SK-N-SH (cell line): ENCODE measurements at regions not wholly inside any gene's neighbourhood (a gene's known extent, or its start where the extent isn't known, plus 50 kb on each side); places are given as distances from the start of the nearest gene placed in this dataset.
"Not testable (repeated sequence)": the region's sequence is repeated elsewhere in the genome, so short reads cannot be mapped to it uniquely, and the experiment has no call there.

Experiments
- CTCF ChIA-PET: fragments of 300-600, 350-600 bp; formaldehyde crosslinking; extraction: SDS; loops from one replicate; lab custom pipeline; 2021; lab: Yijun Ruan, JAX
- POLR2A ChIA-PET: fragments of 350-600 bp; sonication (Branson Sonifier 250); formaldehyde crosslinking; extraction: SDS; loops from one replicate; lab custom pipeline; 2020; ENCODE audit warnings: antibody characterized with exemption, inconsistent platforms; lab: Yijun Ruan, JAX
- DNase-seq: peaks from one replicate; pipeline ENCODE4 v3.0.0; 2012
- H2AFZ ChIP-seq: fragments of 200-600 bp; sonication (generic); 2 replicates; pipeline ENCODE4 v1.8.1; 2016; ENCODE audit warnings: antibody characterized with exemption, mild to moderate bottlenecking, low read depth
- H3F3A ChIP-seq: fragments of 200-600 bp; sonication (generic); replicated peaks from 2 replicates; pipeline ENCODE3; 2016; ENCODE audit warnings: antibody characterized with exemption, mild to moderate bottlenecking; ENCODE audit not compliant: insufficient read depth
- H3K27ac ChIP-seq, 2 experiments: fragments of 200-500 bp in 1 of 2; fragments of 200-600 bp in 1 of 2; sonication (Bioruptor generic) in 1 of 2; sonication (generic), shearing (Covaris generic) in 1 of 2; 2 replicates each; pipeline versions ENCODE4 v1.5.1 to v1.6.1; 2014 to 2016; ENCODE audit warnings: low read depth in 2 of 2, inconsistent platforms in 1 of 2, low read length in 1 of 2, mild to moderate bottlenecking in 1 of 2, mixed read lengths in 1 of 2
- H3K27me3 ChIP-seq: fragments of 200-600 bp; sonication (generic), shearing (Covaris generic); 2 replicates; pipeline ENCODE4 v1.6.1; 2016; ENCODE audit warnings: mixed run types; ENCODE audit not compliant: insufficient read depth
- H3K36me3 ChIP-seq, 2 experiments: fragments of 200-500 bp in 1 of 2; fragments of 200-600 bp in 1 of 2; sonication (Bioruptor generic) in 1 of 2; sonication (generic) in 1 of 2; replicated peaks in 1 of 2; 2 replicates each; pipeline versions ENCODE3 to v1.5.1; 2014 to 2016; ENCODE audit warnings: low read length in 1 of 2, mild to moderate bottlenecking in 1 of 2; ENCODE audit not compliant: insufficient read depth in 2 of 2, control insufficient read depth in 1 of 2
- H3K4me1 ChIP-seq, 2 experiments: fragments of 200-500 bp in 1 of 2; fragments of 200-600 bp in 1 of 2; sonication (Bioruptor generic) in 1 of 2; sonication (generic), shearing (Covaris generic) in 1 of 2; 2 replicates each; pipeline versions ENCODE4 v1.5.1 to v1.6.1; 2014 to 2016; ENCODE audit warnings: low read depth in 1 of 2, low read length in 1 of 2, mixed run types in 1 of 2; ENCODE audit not compliant: insufficient read depth in 2 of 2, control insufficient read depth in 1 of 2
- H3K4me2 ChIP-seq: fragments of 200-600 bp; sonication (generic), shearing (Covaris generic); 2 replicates; pipeline ENCODE4 v1.6.1; 2017; ENCODE audit warnings: mixed run types
- H3K4me3 ChIP-seq, 2 experiments: fragments of 200-500 bp in 1 of 2; fragments of 200-600 bp in 1 of 2; sonication (Bioruptor generic) in 1 of 2; sonication (generic), shearing (Covaris generic) in 1 of 2; 2 replicates each; pipeline versions ENCODE4 v1.5.1 to v1.8.1; 2014 to 2016; ENCODE audit warnings: low read depth in 2 of 2, inconsistent platforms in 1 of 2, low read length in 1 of 2, mild to moderate bottlenecking in 1 of 2, mixed read lengths in 1 of 2, moderate library complexity in 1 of 2
- H3K79me2 ChIP-seq: fragments of 200-600 bp; sonication (generic); 2 replicates; pipeline ENCODE4 v1.8.1; 2017; ENCODE audit warnings: mild to moderate bottlenecking; ENCODE audit not compliant: insufficient read depth
- H3K9ac ChIP-seq: fragments of 200-600 bp; sonication (generic); 2 replicates; pipeline ENCODE4 v1.6.1; 2017; ENCODE audit warnings: mixed run types
- H3K9me2 ChIP-seq: fragments of 200-600 bp; sonication (generic); 2 replicates; pipeline ENCODE4 v1.6.1; 2017; ENCODE audit warnings: mixed run types
- H3K9me3 ChIP-seq: fragments of 200-600 bp; sonication (generic); 2 replicates; pipeline ENCODE4 v1.6.1; 2017; ENCODE audit warnings: mixed run types, mild to moderate bottlenecking, moderate library complexity
- H4K20me1 ChIP-seq: fragments of 200-600 bp; sonication (generic); 2 replicates; pipeline ENCODE4 v1.6.1; 2017; ENCODE audit warnings: mild to moderate bottlenecking, mixed run types; ENCODE audit not compliant: insufficient read depth
- ELF1 ChIP-seq: IDR thresholded peaks from 2 replicates; pipeline ENCODE4 v1.4.0; 2012
- EZH2phosphoT487 ChIP-seq: fragments of 200-600 bp; sonication (generic); IDR thresholded peaks from 2 replicates; pipeline ENCODE4 v1.6.1; 2017; ENCODE audit warnings: low read depth, mixed run types, mild to moderate bottlenecking, antibody characterized with exemption, moderate library complexity, borderline replicate concordance
- FOSL2 ChIP-seq: IDR thresholded peaks from 2 replicates; pipeline ENCODE4 v1.4.0; 2012; ENCODE audit warnings: low read depth, mild to moderate bottlenecking, moderate library complexity, borderline replicate concordance
- FOXM1 ChIP-seq: IDR thresholded peaks from 2 replicates; pipeline ENCODE4 v1.4.0; 2012; ENCODE audit warnings: low read depth, mild to moderate bottlenecking
- GABPA ChIP-seq: IDR thresholded peaks from 2 replicates; pipeline ENCODE4 v1.4.0; 2012; ENCODE audit warnings: low read depth, mild to moderate bottlenecking
- GATA2 ChIP-seq: sonication (generic); formaldehyde crosslinking; IDR thresholded peaks from 2 replicates; pipeline ENCODE4 v1.5.0; 2020; ENCODE audit warnings: mild to moderate bottlenecking, missing genetic modification reagents
- MXI1 ChIP-seq: IDR thresholded peaks from 2 replicates; pipeline ENCODE4 v1.6.1; 2012; ENCODE audit warnings: mild to moderate bottlenecking, low read depth, low read length, improper control_type of control experiment
- POLR2AphosphoS5 ChIP-seq: IDR thresholded peaks from 2 replicates; pipeline ENCODE4 v1.6.1; 2012; ENCODE audit warnings: low read depth, low read length
- RAD21 ChIP-seq: IDR thresholded peaks from 2 replicates; pipeline ENCODE4 v1.6.1; 2012; ENCODE audit warnings: mild to moderate bottlenecking, low read length
- RCOR1 ChIP-seq: fragments of 150-350 bp; IDR thresholded peaks from 2 replicates; pipeline ENCODE4 v1.6.1; 2017; ENCODE audit warnings: antibody characterized with exemption, low read length
- SIN3A ChIP-seq: IDR thresholded peaks from 2 replicates; pipeline ENCODE4 v1.6.1; 2012; ENCODE audit warnings: low read depth, mild to moderate bottlenecking, low read length, moderate library complexity, borderline replicate concordance
- SMC3 ChIP-seq: IDR thresholded peaks from 2 replicates; pipeline ENCODE4 v1.6.1; 2012; ENCODE audit warnings: low read depth, low read length, improper control_type of control experiment
- TCF12 ChIP-seq: IDR thresholded peaks from 2 replicates; pipeline ENCODE4 v1.4.0; 2012
- TEAD4 ChIP-seq: IDR thresholded peaks from 2 replicates; pipeline ENCODE4 v1.4.0; 2012; ENCODE audit warnings: mild to moderate bottlenecking, borderline replicate concordance; ENCODE audit not compliant: insufficient read depth
- USF1 ChIP-seq: IDR thresholded peaks from 2 replicates; pipeline ENCODE4 v1.4.0; 2012; ENCODE audit warnings: low read depth, borderline replicate concordance
- USF2 ChIP-seq: fragments of 150-350 bp; IDR thresholded peaks from 2 replicates; pipeline ENCODE4 v1.6.1; 2017; ENCODE audit warnings: antibody characterized with exemption, low read length, low read depth, borderline replicate concordance
- YY1 ChIP-seq: IDR thresholded peaks from 2 replicates; pipeline ENCODE4 v1.4.0; 2012; ENCODE audit warnings: low read depth, mild to moderate bottlenecking
- ZBTB33 ChIP-seq: IDR thresholded peaks from 2 replicates; pipeline ENCODE4 v1.4.0; 2012; ENCODE audit warnings: low read depth, borderline replicate concordance
- WGBS: methylation state at CpG from one replicate; pipeline ENCODE4 v1.1.6; 2017; ENCODE audit warnings: low lambda C conversion rate; 5-methylcytosine and 5-hydroxymethylcytosine counted together

- no peak overlapping the region for H3K9ac ChIP-seq
Measured at GRCh38 chr11:104678408-104678807, 219.9 kb downstream of the CASP12 start.

GRCh38 chr11:104677069-104677468 is 221.2 kb downstream of the CASP12 start:
- H3K9ac ChIP-seq, H3K4me1 ChIP-seq, H3K79me2 ChIP-seq, H3K36me3 ChIP-seq, H3F3A ChIP-seq, H3K9me3 ChIP-seq, H3K4me3 ChIP-seq, H3K27me3 ChIP-seq, H2AFZ ChIP-seq, H3K27ac ChIP-seq, H3K4me2 ChIP-seq, POLR2A ChIA-PET, DNase-seq, CTCF ChIA-PET, H4K20me1 ChIP-seq, H3K9me2 ChIP-seq: not testable (repeated sequence)
- WGBS = 69% methylated on average over 1 of the region's 3 CpGs

More at GRCh38 chr11:104678408-104678807, 219.9 kb downstream of the CASP12 start:
- Histone ChIP-seq H3K4me2 (no peak overlapping the region), H3K9me2 (no peaks in the 10 kb centered on the region; the same call in 1 of the 2 replicates), H2AFZ (no peak overlapping the region), H3F3A (peaks cover 2% of the 10 kb centered on the region), H3K27me3 (no peaks in the 10 kb centered on the region), H3K36me3 (no peaks in the 10 kb centered on the region), H4K20me1 (no peaks in the 10 kb centered on the region), H3K4me3 (no peak overlapping the region), H3K27ac (no peak overlapping the region), H3K9me3 (no peaks in the 10 kb centered on the region), H3K4me1 (no peaks in the 10 kb centered on the region; a peak in 1 of 4 replicates), H3K79me2 (no peaks in the 10 kb centered on the region)
- CTCF ChIA-PET = no interaction called here
- TF ChIP-seq YY1 (no peak), MXI1 (no peak), RAD21 (no peak), POLR2AphosphoS5 (no peak), FOXM1 (no peak), TCF12 (no peak), USF1 (no peak), FOSL2 (no peak), ZBTB33 (no peak), ELF1 (no peak), RCOR1 (no peak), EZH2phosphoT487 (no peak), GATA2 (CRISPR knock-in tag) (no peak), GABPA (no peak), USF2 (no peak), SMC3 (no peak), TEAD4 (no peak), SIN3A (no peak)
- POLR2A ChIA-PET = no interaction called here
- 41% methylated on average over 2 of the region's 2 CpGs for WGBS
- no peak for DNase-seq
